ENCODE measurements at regions not wholly inside any gene's neighbourhood (a gene's known extent, or its start where the extent isn't known, plus 50 kb on each side); places are given as distances from the start of the nearest gene placed in this dataset.

DNA sequence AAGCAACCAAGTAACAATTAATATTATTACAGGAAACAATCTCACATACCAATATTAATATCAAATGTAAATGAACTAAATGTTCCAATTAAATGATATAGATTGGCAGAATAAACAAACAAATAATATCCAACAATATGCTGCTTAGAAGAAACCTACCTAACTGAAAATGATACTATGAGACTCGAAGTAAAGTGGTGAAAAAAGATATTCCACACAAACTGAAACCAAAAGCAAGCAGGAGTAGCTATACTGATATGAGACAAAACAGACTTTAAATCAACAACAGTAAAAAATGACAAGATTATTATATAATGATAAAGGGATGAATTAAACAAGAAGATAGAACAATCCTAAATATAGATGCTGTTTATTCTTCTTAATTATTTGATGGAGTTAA lies 140.1 kb downstream of the SPANXN4 start:
- TF ChIP-seq, protein P1, sequence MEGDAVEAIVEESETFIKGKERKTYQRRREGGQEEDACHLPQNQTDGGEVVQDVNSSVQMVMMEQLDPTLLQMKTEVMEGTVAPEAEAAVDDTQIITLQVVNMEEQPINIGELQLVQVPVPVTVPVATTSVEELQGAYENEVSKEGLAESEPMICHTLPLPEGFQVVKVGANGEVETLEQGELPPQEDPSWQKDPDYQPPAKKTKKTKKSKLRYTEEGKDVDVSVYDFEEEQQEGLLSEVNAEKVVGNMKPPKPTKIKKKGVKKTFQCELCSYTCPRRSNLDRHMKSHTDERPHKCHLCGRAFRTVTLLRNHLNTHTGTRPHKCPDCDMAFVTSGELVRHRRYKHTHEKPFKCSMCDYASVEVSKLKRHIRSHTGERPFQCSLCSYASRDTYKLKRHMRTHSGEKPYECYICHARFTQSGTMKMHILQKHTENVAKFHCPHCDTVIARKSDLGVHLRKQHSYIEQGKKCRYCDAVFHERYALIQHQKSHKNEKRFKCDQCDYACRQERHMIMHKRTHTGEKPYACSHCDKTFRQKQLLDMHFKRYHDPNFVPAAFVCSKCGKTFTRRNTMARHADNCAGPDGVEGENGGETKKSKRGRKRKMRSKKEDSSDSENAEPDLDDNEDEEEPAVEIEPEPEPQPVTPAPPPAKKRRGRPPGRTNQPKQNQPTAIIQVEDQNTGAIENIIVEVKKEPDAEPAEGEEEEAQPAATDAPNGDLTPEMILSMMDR (conservative IDR thresholded peaks at IDR 0.05; ENCODE audit: low read depth, low read length): no peak
- no peak for TF ChIP-seq EZH2 (IDR thresholded peaks at IDR 0.05; ENCODE audit: borderline replicate concordance, low read depth, low read length, poor library complexity, severe bottlenecking)

All from A673 (cell line).